Activated CD4-positive, alpha-beta T cell treated with anti-CD3 and anti-CD28 coated beads, Interleukin-2, amount 50 U/mL, for 24 hours (primary cell): ENCODE measurements at regions not wholly inside any gene's neighbourhood (a gene's known extent, or its start where the extent isn't known, plus 50 kb on each side); places are given as distances from the start of the nearest gene placed in this dataset.

Source experiments
- DNase-seq, 2 donors: peaks; one replicate each; pipeline ENCODE4 v3.0.0-alpha.2; 2020; ENCODE audit warnings: low read depth in 1 of 2, low spot score in 1 of 2

- DNase-seq = no peak
Measured at GRCh38 chr2:225156853-225157451, 114.7 kb upstream of the DOCK10 start.

- no peak for DNase-seq
Measured at GRCh38 chr2:225140723-225141122, 98.5 kb upstream of the DOCK10 start.

GRCh38 chr2:225137971-225138370 lies 95.7 kb upstream of the DOCK10 start:
- no peak for DNase-seq

- DNase-seq = no peak
Measured at GRCh38 chr2:225136552-225136951, 94.3 kb upstream of the DOCK10 start.

- no peak for DNase-seq
Measured at GRCh38 chr2:225131898-225132297, 89.6 kb upstream of the DOCK10 start.

GRCh38 chr2:225130093-225130492 lies 87.8 kb upstream of the DOCK10 start:
- DNase-seq = no peak

- DNase-seq = no peak
Measured at GRCh38 chr2:225124311-225125017, 82.2 kb upstream of the DOCK10 start.

GRCh38 chr2:225122583-225123486 lies 80.6 kb upstream of the DOCK10 start:
- peak in 1 of 2 donors; percentile 19 for DNase-seq

- no peak for DNase-seq
Measured at GRCh38 chr2:225122007-225122406, 79.7 kb upstream of the DOCK10 start.

GRCh38 chr2:225120186-225120585 lies 77.9 kb upstream of the DOCK10 start:
- no peak for DNase-seq

- no peak for DNase-seq
Measured at GRCh38 chr2:225117051-225117716, 74.9 kb upstream of the DOCK10 start.

GRCh38 chr2:225114786-225115323 lies 72.6 kb upstream of the DOCK10 start:
- DNase-seq = no peak

- no peak for DNase-seq
Measured at GRCh38 chr2:225113371-225114015, 71.2 kb upstream of the DOCK10 start.

GRCh38 chr2:225112362-225113126 lies 70.3 kb upstream of the DOCK10 start:
- DNase-seq = no peak

- DNase-seq = no peak
Measured at GRCh38 chr2:225108805-225109204, 66.5 kb upstream of the DOCK10 start.

GRCh38 chr2:225104971-225105370 lies 62.7 kb upstream of the DOCK10 start:
- no peak for DNase-seq

GRCh38 chr2:225104321-225104720 lies 62.1 kb upstream of the DOCK10 start:
- DNase-seq = no peak

GRCh38 chr2:225103737-225104141 lies 61.5 kb upstream of the DOCK10 start:
- no peak for DNase-seq

- no peak for DNase-seq
Measured at GRCh38 chr2:225100856-225101294, 58.6 kb upstream of the DOCK10 start.

- DNase-seq = no peak
Measured at GRCh38 chr2:225100269-225100668, 58.0 kb upstream of the DOCK10 start.
